ENCODE measurements at regions not wholly inside any gene's neighbourhood (a gene's known extent, or its start where the extent isn't known, plus 50 kb on each side); places are given as distances from the start of the nearest gene placed in this dataset.
A peak's percentile ranks its signal among the peaks of the same experiment; 100 is the strongest.
"Not testable (repeated sequence)": the region's sequence is repeated elsewhere in the genome, so short reads cannot be mapped to it uniquely, and the experiment has no call there.

DNA sequence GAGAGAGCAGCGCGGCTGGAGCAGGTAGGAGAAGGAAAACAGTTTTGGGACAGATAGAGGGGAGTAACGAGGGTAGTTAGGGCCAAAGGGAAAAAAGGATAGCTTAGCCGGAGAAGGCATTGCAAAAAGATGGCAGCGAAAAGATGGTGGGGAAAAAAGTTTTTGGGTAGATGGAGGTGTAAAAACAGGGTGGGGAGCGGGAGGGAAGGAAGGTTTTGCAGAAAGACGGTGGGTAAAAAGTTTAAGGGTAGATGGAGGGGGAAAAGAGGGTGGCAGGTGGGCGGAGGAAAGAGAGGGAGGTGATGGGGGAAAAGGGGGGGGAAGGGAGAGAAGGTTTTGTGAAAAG, 174.2 kb downstream of the USP22 start:
- H4K20me1 ChIP-seq (replicated peaks; ENCODE audit: control insufficient read depth, insufficient read depth, low read length); H3K4me1 ChIP-seq (replicated peaks in 1 of 2; ENCODE audit: control insufficient read depth in 2 of 2, insufficient read depth in 2 of 2, low read length in 2 of 2); H3K27me3 ChIP-seq (ENCODE audit: control insufficient read depth in 2 of 2, insufficient read depth in 2 of 2, low read length in 2 of 2); CTCF ChIA-PET (ENCODE audit: low intra/inter-chr PET ratio); DNase-seq (ENCODE audit: extremely low read depth in 1 of 4, low spot score in 3 of 4); H2AFZ ChIP-seq (ENCODE audit: low read depth, low read length); BruUV-seq (replicated peaks); ATAC-seq; FAIRE-seq; H3K9me3 ChIP-seq (replicated peaks; ENCODE audit: control insufficient read depth, insufficient read depth, low read depth, low read length); intact Hi-C loops (cut with micrococcal nuclease); H3K36me3 ChIP-seq (ENCODE audit: control insufficient read depth, insufficient read depth, low read length); H3K9me1 ChIP-seq (ENCODE audit: control insufficient read depth, insufficient read depth, low read length): not testable (repeated sequence)
- H3K4me3 ChIP-seq = peak overlapping the region; percentile 53
- in situ Hi-C loops (cut with MboI) = loop anchor here (25.0 kb wide), 1 partner anchor 1219 kb away; no protein-coding TSS in a partner anchor
- peaks cover 63% of the 10 kb centered on the region for H3K79me2 ChIP-seq (ENCODE audit: control insufficient read depth, insufficient read depth, low read length)
- H3K27ac ChIP-seq (ENCODE audit: extremely low read depth, low read depth, low read length) = peak overlapping the region; percentile 70; the same call in 2 of the 3 replicates
- POLR2A ChIA-PET = interaction anchor here (0.7 to 2.9 kb wide), 2 partner anchors 13 to 138 kb away, joined by 3 to 13 read pairs; no protein-coding TSS in a partner anchor
- WGBS (ENCODE audit: insufficient coverage, low coverage, missing lambda C conversion rate) = 5% methylated on average over 5 of the region's 8 CpGs
- H3K9ac ChIP-seq (ENCODE audit: insufficient read depth in 1 of 2, low read depth in 2 of 2, low read length in 2 of 2) = peak overlapping the region; percentile 62 to 91
- H3K4me2 ChIP-seq (ENCODE audit: insufficient read depth, low read length) = peak overlapping the region; percentile 46; the same call in 1 of the 2 replicates
- TF ChIP-seq POLR2A (conservative IDR thresholded peaks at IDR 0.05) = peak; percentile 50
- TF ChIP-seq, protein P1, sequence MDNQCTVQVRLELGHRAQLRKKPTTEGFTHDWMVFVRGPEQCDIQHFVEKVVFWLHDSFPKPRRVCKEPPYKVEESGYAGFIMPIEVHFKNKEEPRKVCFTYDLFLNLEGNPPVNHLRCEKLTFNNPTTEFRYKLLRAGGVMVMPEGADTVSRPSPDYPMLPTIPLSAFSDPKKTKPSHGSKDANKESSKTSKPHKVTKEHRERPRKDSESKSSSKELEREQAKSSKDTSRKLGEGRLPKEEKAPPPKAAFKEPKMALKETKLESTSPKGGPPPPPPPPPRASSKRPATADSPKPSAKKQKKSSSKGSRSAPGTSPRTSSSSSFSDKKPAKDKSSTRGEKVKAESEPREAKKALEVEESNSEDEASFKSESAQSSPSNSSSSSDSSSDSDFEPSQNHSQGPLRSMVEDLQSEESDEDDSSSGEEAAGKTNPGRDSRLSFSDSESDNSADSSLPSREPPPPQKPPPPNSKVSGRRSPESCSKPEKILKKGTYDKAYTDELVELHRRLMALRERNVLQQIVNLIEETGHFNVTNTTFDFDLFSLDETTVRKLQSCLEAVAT (IDR thresholded peaks at IDR 0.05) = peak; percentile 95 to 96
- TF ChIP-seq OTX1 (CRISPR knock-in tag; IDR thresholded peaks at IDR 0.05) = peak; percentile 62; the same call in 1 of the 2 replicates
- TF ChIP-seq POLR2B (IDR thresholded peaks at IDR 0.05; ENCODE audit: low read depth, partially characterized antibody) = peak; percentile 31
- TF ChIP-seq, protein P2, sequence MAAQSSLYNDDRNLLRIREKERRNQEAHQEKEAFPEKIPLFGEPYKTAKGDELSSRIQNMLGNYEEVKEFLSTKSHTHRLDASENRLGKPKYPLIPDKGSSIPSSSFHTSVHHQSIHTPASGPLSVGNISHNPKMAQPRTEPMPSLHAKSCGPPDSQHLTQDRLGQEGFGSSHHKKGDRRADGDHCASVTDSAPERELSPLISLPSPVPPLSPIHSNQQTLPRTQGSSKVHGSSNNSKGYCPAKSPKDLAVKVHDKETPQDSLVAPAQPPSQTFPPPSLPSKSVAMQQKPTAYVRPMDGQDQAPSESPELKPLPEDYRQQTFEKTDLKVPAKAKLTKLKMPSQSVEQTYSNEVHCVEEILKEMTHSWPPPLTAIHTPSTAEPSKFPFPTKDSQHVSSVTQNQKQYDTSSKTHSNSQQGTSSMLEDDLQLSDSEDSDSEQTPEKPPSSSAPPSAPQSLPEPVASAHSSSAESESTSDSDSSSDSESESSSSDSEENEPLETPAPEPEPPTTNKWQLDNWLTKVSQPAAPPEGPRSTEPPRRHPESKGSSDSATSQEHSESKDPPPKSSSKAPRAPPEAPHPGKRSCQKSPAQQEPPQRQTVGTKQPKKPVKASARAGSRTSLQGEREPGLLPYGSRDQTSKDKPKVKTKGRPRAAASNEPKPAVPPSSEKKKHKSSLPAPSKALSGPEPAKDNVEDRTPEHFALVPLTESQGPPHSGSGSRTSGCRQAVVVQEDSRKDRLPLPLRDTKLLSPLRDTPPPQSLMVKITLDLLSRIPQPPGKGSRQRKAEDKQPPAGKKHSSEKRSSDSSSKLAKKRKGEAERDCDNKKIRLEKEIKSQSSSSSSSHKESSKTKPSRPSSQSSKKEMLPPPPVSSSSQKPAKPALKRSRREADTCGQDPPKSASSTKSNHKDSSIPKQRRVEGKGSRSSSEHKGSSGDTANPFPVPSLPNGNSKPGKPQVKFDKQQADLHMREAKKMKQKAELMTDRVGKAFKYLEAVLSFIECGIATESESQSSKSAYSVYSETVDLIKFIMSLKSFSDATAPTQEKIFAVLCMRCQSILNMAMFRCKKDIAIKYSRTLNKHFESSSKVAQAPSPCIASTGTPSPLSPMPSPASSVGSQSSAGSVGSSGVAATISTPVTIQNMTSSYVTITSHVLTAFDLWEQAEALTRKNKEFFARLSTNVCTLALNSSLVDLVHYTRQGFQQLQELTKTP (IDR thresholded peaks at IDR 0.05; ENCODE audit: low read depth in 1 of 2, partially characterized antibody in 2 of 2) = peak in 1 of 2 experiments; percentile 29
- 0 out of 2 replicates have a peak, but pooled peaks have one; percentile 16 for TF ChIP-seq NFIC (IDR thresholded peaks at IDR 0.05)
- TF ChIP-seq HDAC1 (IDR thresholded peaks at IDR 0.05) = peak in 1 of 2 experiments; percentile 47; a peak in 2 of 4 replicates
- TF ChIP-seq, protein P3, sequence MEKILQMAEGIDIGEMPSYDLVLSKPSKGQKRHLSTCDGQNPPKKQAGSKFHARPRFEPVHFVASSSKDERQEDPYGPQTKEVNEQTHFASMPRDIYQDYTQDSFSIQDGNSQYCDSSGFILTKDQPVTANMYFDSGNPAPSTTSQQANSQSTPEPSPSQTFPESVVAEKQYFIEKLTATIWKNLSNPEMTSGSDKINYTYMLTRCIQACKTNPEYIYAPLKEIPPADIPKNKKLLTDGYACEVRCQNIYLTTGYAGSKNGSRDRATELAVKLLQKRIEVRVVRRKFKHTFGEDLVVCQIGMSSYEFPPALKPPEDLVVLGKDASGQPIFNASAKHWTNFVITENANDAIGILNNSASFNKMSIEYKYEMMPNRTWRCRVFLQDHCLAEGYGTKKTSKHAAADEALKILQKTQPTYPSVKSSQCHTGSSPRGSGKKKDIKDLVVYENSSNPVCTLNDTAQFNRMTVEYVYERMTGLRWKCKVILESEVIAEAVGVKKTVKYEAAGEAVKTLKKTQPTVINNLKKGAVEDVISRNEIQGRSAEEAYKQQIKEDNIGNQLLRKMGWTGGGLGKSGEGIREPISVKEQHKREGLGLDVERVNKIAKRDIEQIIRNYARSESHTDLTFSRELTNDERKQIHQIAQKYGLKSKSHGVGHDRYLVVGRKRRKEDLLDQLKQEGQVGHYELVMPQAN (IDR thresholded peaks at IDR 0.05; ENCODE audit: borderline replicate concordance) = 0 out of 2 replicates have a peak, but pooled peaks have one; percentile 43
- TF ChIP-seq POLR2H (tag; IDR thresholded peaks at IDR 0.05; ENCODE audit: low read depth) = 0 out of 2 replicates have a peak, but pooled peaks have one; percentile 15
- TF ChIP-seq SUPT5H (IDR thresholded peaks at IDR 0.05) = peak; percentile 47
- TF ChIP-seq, protein P4, sequence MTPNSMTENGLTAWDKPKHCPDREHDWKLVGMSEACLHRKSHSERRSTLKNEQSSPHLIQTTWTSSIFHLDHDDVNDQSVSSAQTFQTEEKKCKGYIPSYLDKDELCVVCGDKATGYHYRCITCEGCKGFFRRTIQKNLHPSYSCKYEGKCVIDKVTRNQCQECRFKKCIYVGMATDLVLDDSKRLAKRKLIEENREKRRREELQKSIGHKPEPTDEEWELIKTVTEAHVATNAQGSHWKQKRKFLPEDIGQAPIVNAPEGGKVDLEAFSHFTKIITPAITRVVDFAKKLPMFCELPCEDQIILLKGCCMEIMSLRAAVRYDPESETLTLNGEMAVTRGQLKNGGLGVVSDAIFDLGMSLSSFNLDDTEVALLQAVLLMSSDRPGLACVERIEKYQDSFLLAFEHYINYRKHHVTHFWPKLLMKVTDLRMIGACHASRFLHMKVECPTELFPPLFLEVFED (CRISPR knock-in tag; conservative IDR thresholded peaks at IDR 0.05) = 0 out of 2 replicates have a peak, but pooled peaks have one; percentile 29
- TF ChIP-seq TAF1 (IDR thresholded peaks at IDR 0.05; ENCODE audit: control insufficient read depth, extremely low read depth, insufficient read depth, low read length, severe bottlenecking) = peak; percentile 62
